GM23338 (cell line): ENCODE measurements at regions not wholly inside any gene's neighbourhood (a gene's known extent, or its start where the extent isn't known, plus 50 kb on each side); places are given as distances from the start of the nearest gene placed in this dataset.

ENCODE experiments used
- ATAC-seq: fragments of 200-7000 bp; cut with Tn5 transposase; 3 replicates; pipeline ENCODE4 v1.9.1; 2020
- DNase-seq: peaks from one replicate; pipeline ENCODE4 v3.0.0-alpha.2; 2015; ENCODE audit warnings: low spot score
- H2AFZ ChIP-seq: fragments of 200-600 bp; sonication (generic); 2 replicates; pipeline ENCODE4 v1.8.0; 2016; ENCODE audit warnings: antibody characterized with exemption, mild to moderate bottlenecking, moderate library complexity
- H3F3A ChIP-seq: fragments of 200-600 bp; sonication (generic); replicated peaks from 2 replicates; pipeline ENCODE4 v1.8.0; 2017; ENCODE audit warnings: antibody characterized with exemption, mixed run types, low read depth
- H3K27ac ChIP-seq: fragments of 200-600 bp; sonication (generic); 2 replicates; pipeline ENCODE4 v1.6.1; 2016; ENCODE audit warnings: low read depth
- H3K27me3 ChIP-seq: fragments of 200-600 bp; sonication (generic); 2 replicates; pipeline ENCODE4 v1.8.0; 2016; ENCODE audit warnings: mild to moderate bottlenecking, mixed run types, moderate library complexity; ENCODE audit not compliant: insufficient read depth
- H3K36me3 ChIP-seq: fragments of 200-600 bp; sonication (generic); 2 replicates; pipeline ENCODE4 v1.8.0; 2016; ENCODE audit warnings: mild to moderate bottlenecking; ENCODE audit not compliant: insufficient read depth
- H3K4me1 ChIP-seq: fragments of 200-600 bp; sonication (generic); 2 replicates; pipeline ENCODE4 v1.8.0; 2016; ENCODE audit warnings: mild to moderate bottlenecking, moderate library complexity; ENCODE audit not compliant: insufficient read depth
- H3K4me2 ChIP-seq: fragments of 200-600 bp; sonication (generic); 2 replicates; pipeline ENCODE4 v1.7.1; 2017; ENCODE audit warnings: mixed run types
- H3K4me3 ChIP-seq: fragments of 200-600 bp; sonication (generic); 2 replicates; pipeline ENCODE4 v1.6.1; 2016; ENCODE audit warnings: mixed run types
- H3K79me2 ChIP-seq: fragments of 200-600 bp; sonication (generic); replicated peaks from 2 replicates; pipeline ENCODE4 v1.8.0; 2017; ENCODE audit warnings: mild to moderate bottlenecking; ENCODE audit not compliant: insufficient read depth
- H3K9me2 ChIP-seq: fragments of 200-600 bp; sonication (generic); 2 replicates; pipeline ENCODE4 v1.8.0; 2017; ENCODE audit not compliant: insufficient read depth
- H4K20me1 ChIP-seq: fragments of 200-600 bp; sonication (generic); replicated peaks from 2 replicates; pipeline ENCODE4 v1.8.0; 2017; ENCODE audit warnings: mild to moderate bottlenecking; ENCODE audit not compliant: insufficient read depth
- H3K27ac Mint-ChIP-seq: 2 replicates; pipeline ENCODE4 v1.8.0; 2020; ENCODE audit warnings: inconsistent platforms, mild to moderate bottlenecking, moderate library complexity, mixed read lengths
- H3K27me3 Mint-ChIP-seq: 3 replicates; pipeline ENCODE4 v1.8.0; 2022; ENCODE audit warnings: low read depth, mild to moderate bottlenecking, moderate library complexity, mixed read lengths, inconsistent platforms; ENCODE audit not compliant: insufficient read depth, poor library complexity
- H3K36me3 Mint-ChIP-seq: 3 replicates; pipeline ENCODE4 v1.8.0; 2021; ENCODE audit warnings: low read depth, mild to moderate bottlenecking, inconsistent platforms, moderate library complexity, mixed read lengths
- H3K4me1 Mint-ChIP-seq: 3 replicates; pipeline ENCODE4 v1.8.0; 2020; ENCODE audit warnings: mild to moderate bottlenecking, inconsistent platforms, mixed read lengths
- H3K4me3 Mint-ChIP-seq: 3 replicates; pipeline ENCODE4 v1.8.0; 2021; ENCODE audit warnings: moderate library complexity, mild to moderate bottlenecking, inconsistent platforms, mixed read lengths
- H3K9me3 Mint-ChIP-seq: 3 replicates; pipeline ENCODE4 v1.8.0; 2020; ENCODE audit warnings: moderate library complexity, mild to moderate bottlenecking, inconsistent platforms, mixed read lengths
- CREB1 ChIP-seq: fragments of 250-450 bp; sonication (Bioruptor Pico); IDR thresholded peaks from 2 replicates; pipeline ENCODE4 v1.5.0; 2020; ENCODE audit warnings: low read depth, mild to moderate bottlenecking, moderate library complexity
- CTCF ChIP-seq, 2 experiments: fragments of 200-600 bp in 1 of 2; sonication (generic) in 1 of 2; conservative IDR thresholded peaks; 2 replicates each; pipeline versions ENCODE4 v1.5.1 to v1.6.1; 2016 to 2017; ENCODE audit warnings: antibody characterized with exemption in 2 of 2, low read depth in 2 of 2, mild to moderate bottlenecking in 2 of 2, moderate library complexity in 1 of 2
- ETS1 ChIP-seq: IDR thresholded peaks from 2 replicates; pipeline ENCODE4 v1.6.1; 2016; ENCODE audit warnings: antibody characterized with exemption
- EZH2 ChIP-seq: fragments of 200-600 bp; sonication (generic); IDR thresholded peaks from one replicate; pipeline ENCODE4 v1.8.0; 2017; ENCODE audit warnings: antibody characterized with exemption, mild to moderate bottlenecking, low read depth; ENCODE audit not compliant: unreplicated experiment
- EZH2phosphoT487 ChIP-seq: fragments of 200-600 bp; sonication (generic); IDR thresholded peaks from one replicate; pipeline ENCODE4 v1.8.1; 2018; ENCODE audit warnings: antibody characterized with exemption; ENCODE audit not compliant: unreplicated experiment
- JUNB ChIP-seq: IDR thresholded peaks from one replicate; pipeline ENCODE4 v1.6.1; 2016; ENCODE audit warnings: antibody characterized with exemption; ENCODE audit not compliant: unreplicated experiment
- NANOG ChIP-seq: IDR thresholded peaks from 2 replicates; pipeline ENCODE4 v1.6.1; 2016; ENCODE audit warnings: antibody characterized with exemption, borderline replicate concordance
- POLR2AphosphoS5 ChIP-seq: IDR thresholded peaks from 2 replicates; pipeline ENCODE4 v1.6.1; 2016; ENCODE audit warnings: antibody characterized with exemption, low read depth
- REST ChIP-seq: IDR thresholded peaks from one replicate; pipeline ENCODE4 v1.6.1; 2018; ENCODE audit warnings: antibody characterized with exemption; ENCODE audit not compliant: unreplicated experiment
- STAT1 ChIP-seq: IDR thresholded peaks from one replicate; pipeline ENCODE4 v1.6.1; 2016; ENCODE audit warnings: antibody characterized with exemption; ENCODE audit not compliant: unreplicated experiment
- ZNF114 ChIP-seq: fragments of 250-450 bp; sonication (Bioruptor Pico); IDR thresholded peaks from 2 replicates; pipeline ENCODE4 v1.5.0; 2020; ENCODE audit warnings: mild to moderate bottlenecking, moderate library complexity
- ZNF331 ChIP-seq: fragments of 250-450 bp; sonication (Bioruptor Pico); IDR thresholded peaks from 2 replicates; pipeline ENCODE4 v1.5.0; 2020; ENCODE audit warnings: low read depth, mild to moderate bottlenecking, moderate library complexity
- ZNF462 ChIP-seq: fragments of 250-450 bp; sonication (Bioruptor Pico); IDR thresholded peaks from 2 replicates; pipeline ENCODE4 v1.5.0; 2020; ENCODE audit warnings: mild to moderate bottlenecking, moderate library complexity

GRCh38 chr4:187274153-187274552 lies 550.5 kb upstream of the FAT1 start:
- H3K27ac ChIP-seq: no peak overlapping the region

More at GRCh38 chr4:187274153-187274552, 550.5 kb upstream of the FAT1 start:
- Histone ChIP-seq H3K79me2 (no peaks in the 10 kb centered on the region), H3K27me3 (no peaks in the 10 kb centered on the region), H3F3A (no peaks in the 10 kb centered on the region), H3K4me1 (no peaks in the 10 kb centered on the region), H3K9me2 (peaks cover 13% of the 10 kb centered on the region; the same call in 1 of the 2 replicates), H3K36me3 (no peaks in the 10 kb centered on the region), H4K20me1 (no peaks in the 10 kb centered on the region), H3K4me3 (no peak overlapping the region), H3K4me2 (no peak overlapping the region), H2AFZ (no peak overlapping the region)
- ATAC-seq: no peak
- Mint-ChIP-seq H3K4me3 (no peak overlapping the region), H3K9me3 (no peaks in the 10 kb centered on the region), H3K4me1 (no peaks in the 10 kb centered on the region), H3K27ac (no peak overlapping the region), H3K27me3 (no peaks in the 10 kb centered on the region), H3K36me3 (no peaks in the 10 kb centered on the region)
- TF ChIP-seq NANOG: no peak
- TF ChIP-seq CTCF (conservative IDR thresholded peaks at IDR 0.05; ENCODE audit: low read depth in 2 of 2): no peak
- no peak for TF ChIP-seq POLR2AphosphoS5
- no peak for TF ChIP-seq ZNF462 (CRISPR knock-in tag)
- TF ChIP-seq EZH2phosphoT487: no peak
- no peak for TF ChIP-seq ZNF331 (CRISPR knock-in tag)
- no peak for TF ChIP-seq REST
- TF ChIP-seq STAT1: no peak
- no peak for TF ChIP-seq EZH2
- TF ChIP-seq ETS1: no peak
- no peak for TF ChIP-seq JUNB
- TF ChIP-seq CREB1 (CRISPR knock-in tag): no peak
- TF ChIP-seq ZNF114: no peak
- DNase-seq: no peak
